B cell (primary cell): ENCODE measurements at regions not wholly inside any gene's neighbourhood (a gene's known extent, or its start where the extent isn't known, plus 50 kb on each side); places are given as distances from the start of the nearest gene placed in this dataset.

Source experiments
- ATAC-seq: fragments of 200-7000 bp; cut with Tn5 transposase; one replicate; pipeline ENCODE4 v1.10.0; 2021; ENCODE audit warnings: low read depth, mild to moderate bottlenecking, moderate number of reproducible peaks, moderate library complexity
- CTCF ChIA-PET: fragments of 350-600 bp; sonication (Branson Sonifier 250); formaldehyde crosslinking; loops from one replicate; lab custom pipeline; 2021; ENCODE audit warnings: antibody characterized with exemption, inconsistent platforms; lab: Charles Lee
- POLR2A ChIA-PET: fragments of 350-600 bp; sonication (Branson Sonifier 250); formaldehyde crosslinking; loops from one replicate; lab custom pipeline; 2021; ENCODE audit warnings: antibody characterized with exemption; lab: Charles Lee
- DNase-seq: peaks from one replicate; pipeline ENCODE4 v3.0.0; 2013
- H2AFZ ChIP-seq: 2 replicates; pipeline ENCODE4 v1.6.1; 2012; ENCODE audit warnings: mild to moderate bottlenecking, low read depth, low read length; ENCODE audit not compliant: insufficient read depth, poor library complexity, severe bottlenecking
- H3K27ac ChIP-seq, 2 donors: 1 replicate in 1 of 2; 2 replicates in 1 of 2; pipeline ENCODE4 v1.5.1; 2012 to 2013; ENCODE audit warnings: low read length in 2 of 2, mild to moderate bottlenecking in 2 of 2, moderate library complexity in 1 of 2
- H3K27me3 ChIP-seq, 4 experiments: fragments of 200-600 bp in 1 of 4; sonication (generic) in 1 of 4; replicated peaks in 1 of 4; 1 replicate in 2 of 4; 2 replicates in 2 of 4; pipeline versions ENCODE4 v1.6.1 to v1.7.0; 2013 to 2016; ENCODE audit warnings: low read length in 3 of 4, mild to moderate bottlenecking in 2 of 4, mixed read lengths in 1 of 4, moderate library complexity in 1 of 4; ENCODE audit not compliant: insufficient read depth in 4 of 4, control insufficient read depth in 3 of 4; ENCODE audit errors: control extremely low read depth in 1 of 4
- H3K36me3 ChIP-seq, 2 experiments: replicated peaks in 1 of 2; 1 replicate in 1 of 2; 2 replicates in 1 of 2; pipeline versions ENCODE4 v1.6.1 to v1.7.1; 2013; ENCODE audit warnings: low read length in 1 of 2; ENCODE audit not compliant: insufficient read depth in 2 of 2, control insufficient read depth in 1 of 2; ENCODE audit errors: control extremely low read depth in 1 of 2, extremely low read depth in 1 of 2
- H3K4me1 ChIP-seq, 2 donors: fragments of 200-600 bp in 1 of 2; sonication (generic) in 1 of 2; 1 replicate in 1 of 2; 2 replicates in 1 of 2; pipeline versions ENCODE4 v1.5.1 to v1.6.1; 2013 to 2017; ENCODE audit warnings: low read length in 2 of 2; ENCODE audit not compliant: control insufficient read depth in 2 of 2, insufficient read depth in 2 of 2
- H3K4me2 ChIP-seq: replicated peaks from 2 replicates; pipeline ENCODE3; 2012; ENCODE audit warnings: mild to moderate bottlenecking, low read depth, low read length; ENCODE audit not compliant: poor library complexity, severe bottlenecking
- H3K4me3 ChIP-seq, 5 experiments: fragments of 200-600 bp in 1 of 5; sonication (generic) in 1 of 5; 1 replicate in 3 of 5; 2 replicates in 2 of 5; pipeline versions ENCODE4 v1.5.1 to v1.7.0; 2011 to 2016; ENCODE audit warnings: low read length in 4 of 5, mild to moderate bottlenecking in 4 of 5, low read depth in 2 of 5, control low read depth in 1 of 5, moderate library complexity in 1 of 5; ENCODE audit not compliant: insufficient read depth in 1 of 5; ENCODE audit errors: control extremely low read depth in 1 of 5, extremely low read depth in 1 of 5
- H3K79me2 ChIP-seq: fragments of 200-600 bp; sonication (generic); one replicate; pipeline ENCODE4 v1.6.0; 2016; ENCODE audit warnings: low read length; ENCODE audit not compliant: control insufficient read depth, insufficient read depth
- H3K9ac ChIP-seq: fragments of 200-600 bp; sonication (generic); 2 replicates; pipeline ENCODE4 v1.6.1; 2017; ENCODE audit warnings: mild to moderate bottlenecking, low read length, moderate library complexity
- H3K9me3 ChIP-seq, 3 donors: one replicate each; pipeline versions ENCODE4 v1.6.1 to v1.7.1; 2013; ENCODE audit warnings: low read length in 2 of 3; ENCODE audit not compliant: control insufficient read depth in 2 of 3, insufficient read depth in 1 of 3; ENCODE audit errors: control extremely low read depth in 1 of 3
- H4K20me1 ChIP-seq: 2 replicates; pipeline ENCODE4 v1.6.0; 2012; ENCODE audit warnings: mild to moderate bottlenecking, low read length; ENCODE audit not compliant: insufficient read depth, control insufficient read depth, poor library complexity, severe bottlenecking
- H3K27ac Mint-ChIP-seq: one replicate; pipeline ENCODE4 v1.8.0; 2021; ENCODE audit warnings: mixed read lengths
- H3K27me3 Mint-ChIP-seq: one replicate; pipeline ENCODE4 v1.8.0; 2021; ENCODE audit warnings: mixed read lengths
- H3K4me1 Mint-ChIP-seq: one replicate; pipeline ENCODE4 v1.8.0; 2021; ENCODE audit warnings: mixed read lengths
- H3K4me3 Mint-ChIP-seq: one replicate; pipeline ENCODE4 v1.8.0; 2021; ENCODE audit warnings: mixed read lengths
- H3K9me3 Mint-ChIP-seq: one replicate; pipeline ENCODE4 v1.8.0; 2022; ENCODE audit warnings: mixed read lengths; ENCODE audit not compliant: insufficient read depth
- EZH2 ChIP-seq: IDR thresholded peaks from 2 replicates; pipeline ENCODE4 v1.6.1; 2012; ENCODE audit warnings: borderline replicate concordance, low read depth, mild to moderate bottlenecking, moderate library complexity, low read length; ENCODE audit not compliant: insufficient read depth, poor library complexity, severe bottlenecking
- WGBS: methylation state at CpG from one replicate; pipeline ENCODE4 v1.1.5; 2013; ENCODE audit warnings: missing lambda C conversion rate; ENCODE audit not compliant: insufficient coverage; 5-methylcytosine and 5-hydroxymethylcytosine counted together
- intact Hi-C: fragments of 100-400 bp; cut with micrococcal nuclease; formaldehyde crosslinking; loops from one replicate; pipeline ENCODE4 v1.10.0; 2022
- TF ChIP-seq, protein P1 (sequence below): fragments of 200-600 bp; IDR thresholded peaks from one replicate; pipeline ENCODE4 v1.8.0; 2022; ENCODE audit warnings: antibody characterized with exemption, mild to moderate bottlenecking

DNA sequence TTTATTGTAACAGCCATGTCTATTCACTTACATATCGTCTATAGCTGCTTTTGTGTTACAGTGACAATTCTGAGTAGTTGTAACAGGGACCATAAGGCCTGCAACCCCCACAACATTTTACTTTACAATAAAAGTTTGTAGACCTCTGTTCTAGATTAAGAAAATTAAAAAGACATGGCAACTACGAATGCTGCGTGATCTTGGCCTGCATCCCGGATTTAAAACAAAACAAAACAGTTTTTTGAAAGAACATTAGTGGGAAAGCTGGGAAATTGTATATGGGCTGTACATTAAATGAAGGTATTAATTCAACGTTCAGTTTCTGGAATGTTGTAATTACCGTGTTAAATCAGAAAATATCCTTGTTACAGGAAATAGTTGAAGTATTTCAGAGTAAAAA is 64.1 kb downstream of the RMI2 start:
- Histone ChIP-seq H3K9ac (no peak overlapping the region), H3K9me3 (no peaks in the 10 kb centered on the region), H3K79me2 (no peaks in the 10 kb centered on the region), H3K4me1 (no peaks in the 10 kb centered on the region), H3K4me2 (no peak overlapping the region), H4K20me1 (no peaks in the 10 kb centered on the region), H3K4me3 (no peak overlapping the region), H3K27me3 (no peaks in the 10 kb centered on the region), H3K27ac (no peak overlapping the region), H3K36me3 (no peaks in the 10 kb centered on the region), H2AFZ (no peak overlapping the region)
- Mint-ChIP-seq H3K4me1 (peaks cover 2% of the 10 kb centered on the region), H3K4me3 (no peak overlapping the region), H3K27me3 (no peaks in the 10 kb centered on the region), H3K9me3 (no peaks in the 10 kb centered on the region), H3K27ac (no peak overlapping the region)
- no peak for DNase-seq
- intact Hi-C loops: loop anchor here (5.0 kb wide), 1 partner anchor 658 kb away; no protein-coding TSS in a partner anchor
- POLR2A ChIA-PET: no interaction called here
- CTCF ChIA-PET: interaction anchor here (1.0 to 7.2 kb wide), 7 partner anchors 11 to 445 kb away, joined by 3 to 66 read pairs (median 42); partner anchors contain the start of gene LITAF
- ATAC-seq: no peak
- no peak for TF ChIP-seq EZH2
- TF ChIP-seq, protein P1, sequence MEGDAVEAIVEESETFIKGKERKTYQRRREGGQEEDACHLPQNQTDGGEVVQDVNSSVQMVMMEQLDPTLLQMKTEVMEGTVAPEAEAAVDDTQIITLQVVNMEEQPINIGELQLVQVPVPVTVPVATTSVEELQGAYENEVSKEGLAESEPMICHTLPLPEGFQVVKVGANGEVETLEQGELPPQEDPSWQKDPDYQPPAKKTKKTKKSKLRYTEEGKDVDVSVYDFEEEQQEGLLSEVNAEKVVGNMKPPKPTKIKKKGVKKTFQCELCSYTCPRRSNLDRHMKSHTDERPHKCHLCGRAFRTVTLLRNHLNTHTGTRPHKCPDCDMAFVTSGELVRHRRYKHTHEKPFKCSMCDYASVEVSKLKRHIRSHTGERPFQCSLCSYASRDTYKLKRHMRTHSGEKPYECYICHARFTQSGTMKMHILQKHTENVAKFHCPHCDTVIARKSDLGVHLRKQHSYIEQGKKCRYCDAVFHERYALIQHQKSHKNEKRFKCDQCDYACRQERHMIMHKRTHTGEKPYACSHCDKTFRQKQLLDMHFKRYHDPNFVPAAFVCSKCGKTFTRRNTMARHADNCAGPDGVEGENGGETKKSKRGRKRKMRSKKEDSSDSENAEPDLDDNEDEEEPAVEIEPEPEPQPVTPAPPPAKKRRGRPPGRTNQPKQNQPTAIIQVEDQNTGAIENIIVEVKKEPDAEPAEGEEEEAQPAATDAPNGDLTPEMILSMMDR: no peak
- WGBS: 80% methylated on average over 2 of the region's 6 CpGs

DNA sequence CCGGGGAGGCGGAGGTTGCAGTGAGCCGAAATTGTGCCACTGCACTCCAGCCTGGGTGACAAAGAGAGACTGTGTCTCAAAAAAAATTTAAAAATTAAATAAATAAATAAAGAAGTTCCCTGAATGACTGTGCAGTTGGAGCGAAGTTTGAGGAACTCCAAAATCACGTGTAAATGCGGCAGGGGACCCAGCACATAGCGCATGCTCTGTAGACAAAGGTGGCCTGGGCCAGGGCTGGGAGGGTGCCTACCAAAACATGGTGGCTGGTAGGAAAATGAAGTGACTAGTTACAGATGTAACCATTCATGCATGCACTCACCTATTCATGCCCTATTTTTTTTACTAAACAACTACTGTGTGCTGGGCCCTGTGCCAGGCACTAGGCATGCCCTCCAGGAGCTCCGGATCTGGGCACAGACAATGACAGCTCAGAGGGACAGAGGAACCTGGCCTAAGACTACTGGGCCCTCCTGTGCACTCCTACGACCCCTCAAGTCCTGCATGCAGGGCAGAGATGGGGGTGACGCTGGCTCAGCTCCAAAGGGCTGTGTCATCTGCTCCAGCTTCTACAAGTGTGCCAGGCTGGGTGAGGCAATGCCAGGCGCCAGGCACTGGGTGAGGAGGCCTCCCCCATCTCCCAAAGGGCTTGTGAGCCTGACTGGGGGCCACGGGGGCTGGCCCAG is 65.3 kb downstream of the RMI2 start:
- CTCF ChIA-PET: interaction anchor here (0.6 to 7.2 kb wide), 7 partner anchors 13 to 544 kb away, joined by 3 to 66 read pairs (median 9); no protein-coding TSS in a partner anchor
- ATAC-seq (no peak), DNase-seq (no peak)
- no peak overlapping the region for H3K27ac Mint-ChIP-seq
- H3K27me3 Mint-ChIP-seq: no peaks in the 10 kb centered on the region
- Histone ChIP-seq H3K4me2 (no peak overlapping the region), H4K20me1 (no peaks in the 10 kb centered on the region), H3K27me3 (no peaks in the 10 kb centered on the region), H3K4me1 (no peaks in the 10 kb centered on the region), H3K9ac (no peak overlapping the region), H3K27ac (no peak overlapping the region), H2AFZ (no peak overlapping the region), H3K4me3 (no peak overlapping the region), H3K36me3 (no peaks in the 10 kb centered on the region), H3K9me3 (no peaks in the 10 kb centered on the region), H3K79me2 (no peaks in the 10 kb centered on the region)
- POLR2A ChIA-PET: no interaction called here
- H3K4me1 Mint-ChIP-seq: peaks cover 2% of the 10 kb centered on the region
- no peak overlapping the region for H3K4me3 Mint-ChIP-seq
- intact Hi-C loops: no loop called here
- H3K9me3 Mint-ChIP-seq: no peaks in the 10 kb centered on the region
- 59% methylated on average over 5 of the region's 12 CpGs for WGBS
- TF ChIP-seq, protein P1: no peak
- TF ChIP-seq EZH2: no peak
